B cell (primary cell): ENCODE measurements at regions not wholly inside any gene's neighbourhood (a gene's known extent, or its start where the extent isn't known, plus 50 kb on each side); places are given as distances from the start of the nearest gene placed in this dataset.

Experiments used
- ATAC-seq: fragments of 200-7000 bp; cut with Tn5 transposase; one replicate; pipeline ENCODE4 v1.10.0; 2021; ENCODE audit warnings: low read depth, mild to moderate bottlenecking, moderate number of reproducible peaks, moderate library complexity
- CTCF ChIA-PET: fragments of 350-600 bp; sonication (Branson Sonifier 250); formaldehyde crosslinking; loops from one replicate; lab custom pipeline; 2021; ENCODE audit warnings: antibody characterized with exemption, inconsistent platforms; lab: Charles Lee
- POLR2A ChIA-PET: fragments of 350-600 bp; sonication (Branson Sonifier 250); formaldehyde crosslinking; loops from one replicate; lab custom pipeline; 2021; ENCODE audit warnings: antibody characterized with exemption; lab: Charles Lee
- DNase-seq: peaks from one replicate; pipeline ENCODE4 v3.0.0; 2013
- H2AFZ ChIP-seq: 2 replicates; pipeline ENCODE4 v1.6.1; 2012; ENCODE audit warnings: mild to moderate bottlenecking, low read depth, low read length; ENCODE audit not compliant: insufficient read depth, poor library complexity, severe bottlenecking
- H3K27ac ChIP-seq, 2 donors: 1 replicate in 1 of 2; 2 replicates in 1 of 2; pipeline ENCODE4 v1.5.1; 2012 to 2013; ENCODE audit warnings: low read length in 2 of 2, mild to moderate bottlenecking in 2 of 2, moderate library complexity in 1 of 2
- H3K27me3 ChIP-seq, 4 experiments: fragments of 200-600 bp in 1 of 4; sonication (generic) in 1 of 4; replicated peaks in 1 of 4; 1 replicate in 2 of 4; 2 replicates in 2 of 4; pipeline versions ENCODE4 v1.6.1 to v1.7.0; 2013 to 2016; ENCODE audit warnings: low read length in 3 of 4, mild to moderate bottlenecking in 2 of 4, mixed read lengths in 1 of 4, moderate library complexity in 1 of 4; ENCODE audit not compliant: insufficient read depth in 4 of 4, control insufficient read depth in 3 of 4; ENCODE audit errors: control extremely low read depth in 1 of 4
- H3K36me3 ChIP-seq, 2 experiments: replicated peaks in 1 of 2; 1 replicate in 1 of 2; 2 replicates in 1 of 2; pipeline versions ENCODE4 v1.6.1 to v1.7.1; 2013; ENCODE audit warnings: low read length in 1 of 2; ENCODE audit not compliant: insufficient read depth in 2 of 2, control insufficient read depth in 1 of 2; ENCODE audit errors: control extremely low read depth in 1 of 2, extremely low read depth in 1 of 2
- H3K4me1 ChIP-seq, 2 donors: fragments of 200-600 bp in 1 of 2; sonication (generic) in 1 of 2; 1 replicate in 1 of 2; 2 replicates in 1 of 2; pipeline versions ENCODE4 v1.5.1 to v1.6.1; 2013 to 2017; ENCODE audit warnings: low read length in 2 of 2; ENCODE audit not compliant: control insufficient read depth in 2 of 2, insufficient read depth in 2 of 2
- H3K4me2 ChIP-seq: replicated peaks from 2 replicates; pipeline ENCODE3; 2012; ENCODE audit warnings: mild to moderate bottlenecking, low read depth, low read length; ENCODE audit not compliant: poor library complexity, severe bottlenecking
- H3K4me3 ChIP-seq, 5 experiments: fragments of 200-600 bp in 1 of 5; sonication (generic) in 1 of 5; 1 replicate in 3 of 5; 2 replicates in 2 of 5; pipeline versions ENCODE4 v1.5.1 to v1.7.0; 2011 to 2016; ENCODE audit warnings: low read length in 4 of 5, mild to moderate bottlenecking in 4 of 5, low read depth in 2 of 5, control low read depth in 1 of 5, moderate library complexity in 1 of 5; ENCODE audit not compliant: insufficient read depth in 1 of 5; ENCODE audit errors: control extremely low read depth in 1 of 5, extremely low read depth in 1 of 5
- H3K79me2 ChIP-seq: fragments of 200-600 bp; sonication (generic); one replicate; pipeline ENCODE4 v1.6.0; 2016; ENCODE audit warnings: low read length; ENCODE audit not compliant: control insufficient read depth, insufficient read depth
- H3K9ac ChIP-seq: fragments of 200-600 bp; sonication (generic); 2 replicates; pipeline ENCODE4 v1.6.1; 2017; ENCODE audit warnings: mild to moderate bottlenecking, low read length, moderate library complexity
- H3K9me3 ChIP-seq, 3 donors: one replicate each; pipeline versions ENCODE4 v1.6.1 to v1.7.1; 2013; ENCODE audit warnings: low read length in 2 of 3; ENCODE audit not compliant: control insufficient read depth in 2 of 3, insufficient read depth in 1 of 3; ENCODE audit errors: control extremely low read depth in 1 of 3
- H4K20me1 ChIP-seq: 2 replicates; pipeline ENCODE4 v1.6.0; 2012; ENCODE audit warnings: mild to moderate bottlenecking, low read length; ENCODE audit not compliant: insufficient read depth, control insufficient read depth, poor library complexity, severe bottlenecking
- H3K27ac Mint-ChIP-seq: one replicate; pipeline ENCODE4 v1.8.0; 2021; ENCODE audit warnings: mixed read lengths
- H3K27me3 Mint-ChIP-seq: one replicate; pipeline ENCODE4 v1.8.0; 2021; ENCODE audit warnings: mixed read lengths
- H3K4me1 Mint-ChIP-seq: one replicate; pipeline ENCODE4 v1.8.0; 2021; ENCODE audit warnings: mixed read lengths
- H3K4me3 Mint-ChIP-seq: one replicate; pipeline ENCODE4 v1.8.0; 2021; ENCODE audit warnings: mixed read lengths
- H3K9me3 Mint-ChIP-seq: one replicate; pipeline ENCODE4 v1.8.0; 2022; ENCODE audit warnings: mixed read lengths; ENCODE audit not compliant: insufficient read depth
- EZH2 ChIP-seq: IDR thresholded peaks from 2 replicates; pipeline ENCODE4 v1.6.1; 2012; ENCODE audit warnings: borderline replicate concordance, low read depth, mild to moderate bottlenecking, moderate library complexity, low read length; ENCODE audit not compliant: insufficient read depth, poor library complexity, severe bottlenecking
- WGBS: methylation state at CpG from one replicate; pipeline ENCODE4 v1.1.5; 2013; ENCODE audit warnings: missing lambda C conversion rate; ENCODE audit not compliant: insufficient coverage; 5-methylcytosine and 5-hydroxymethylcytosine counted together
- intact Hi-C: fragments of 100-400 bp; cut with micrococcal nuclease; formaldehyde crosslinking; loops from one replicate; pipeline ENCODE4 v1.10.0; 2022
- TF ChIP-seq, protein P1 (sequence below): fragments of 200-600 bp; IDR thresholded peaks from one replicate; pipeline ENCODE4 v1.8.0; 2022; ENCODE audit warnings: antibody characterized with exemption, mild to moderate bottlenecking

DNA sequence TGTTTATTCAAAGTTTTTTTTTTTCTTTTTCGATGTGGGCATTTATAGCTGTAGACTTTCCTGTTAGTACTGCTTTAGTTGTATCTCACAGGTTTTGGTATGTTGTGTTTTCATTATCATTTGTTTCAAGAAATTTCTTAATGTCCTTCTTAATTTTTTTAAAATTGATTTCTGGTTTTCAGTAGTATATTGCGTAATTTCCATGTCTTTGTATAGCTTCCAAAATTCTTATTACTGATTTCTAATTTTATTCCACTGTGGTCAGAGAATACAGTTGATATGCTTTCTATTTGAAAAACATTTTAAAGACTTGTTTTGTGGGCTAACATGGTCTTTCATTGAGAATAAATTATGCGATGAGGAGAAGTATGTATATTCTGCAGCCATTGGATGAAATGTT, 463.2 kb upstream of the B3GALT2 start:
- no peak for DNase-seq
- CTCF ChIA-PET = no interaction called here

DNA sequence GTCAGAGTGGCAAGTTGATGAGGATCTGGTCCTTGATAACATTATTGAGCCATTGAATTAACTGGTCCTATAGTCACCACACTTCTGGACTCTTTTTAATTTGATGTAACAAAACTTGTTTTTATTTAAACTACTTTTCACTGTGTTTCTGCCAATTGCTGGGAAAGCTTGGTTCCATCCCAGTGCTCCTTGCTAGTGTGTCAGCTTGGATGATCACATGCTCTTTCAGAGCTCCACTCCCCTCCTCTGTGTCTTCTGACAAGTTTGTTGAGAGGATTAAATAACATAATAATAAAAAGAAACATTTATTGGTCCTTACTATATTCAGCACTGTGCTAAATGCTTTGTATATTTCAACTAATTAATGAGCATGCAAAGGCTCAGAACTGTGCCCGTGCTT, 448.5 kb upstream of the B3GALT2 start:
- Histone ChIP-seq H3K27ac (no peak overlapping the region), H3K4me3 (no peak overlapping the region), H4K20me1 (no peaks in the 10 kb centered on the region), H3K4me2 (no peak overlapping the region), H3K9ac (no peak overlapping the region), H3K4me1 (no peaks in the 10 kb centered on the region), H3K79me2 (no peaks in the 10 kb centered on the region), H3K36me3 (no peaks in the 10 kb centered on the region), H3K27me3 (no peaks in the 10 kb centered on the region), H2AFZ (no peak overlapping the region), H3K9me3 (peaks cover 0 to 1% (median 0%) of the 10 kb centered on the region in 3 donors)
- intact Hi-C loops = no loop called here
- H3K4me3 Mint-ChIP-seq = no peak overlapping the region
- ChIA-PET CTCF (no interaction called here), POLR2A (no interaction called here)
- H3K27me3 Mint-ChIP-seq = peaks cover 7% of the 10 kb centered on the region
- DNase-seq = no peak
- H3K9me3 Mint-ChIP-seq = peaks cover 2% of the 10 kb centered on the region
- ATAC-seq = no peak
- H3K4me1 Mint-ChIP-seq = no peaks in the 10 kb centered on the region
- H3K27ac Mint-ChIP-seq = no peak overlapping the region
- TF ChIP-seq, protein P1, sequence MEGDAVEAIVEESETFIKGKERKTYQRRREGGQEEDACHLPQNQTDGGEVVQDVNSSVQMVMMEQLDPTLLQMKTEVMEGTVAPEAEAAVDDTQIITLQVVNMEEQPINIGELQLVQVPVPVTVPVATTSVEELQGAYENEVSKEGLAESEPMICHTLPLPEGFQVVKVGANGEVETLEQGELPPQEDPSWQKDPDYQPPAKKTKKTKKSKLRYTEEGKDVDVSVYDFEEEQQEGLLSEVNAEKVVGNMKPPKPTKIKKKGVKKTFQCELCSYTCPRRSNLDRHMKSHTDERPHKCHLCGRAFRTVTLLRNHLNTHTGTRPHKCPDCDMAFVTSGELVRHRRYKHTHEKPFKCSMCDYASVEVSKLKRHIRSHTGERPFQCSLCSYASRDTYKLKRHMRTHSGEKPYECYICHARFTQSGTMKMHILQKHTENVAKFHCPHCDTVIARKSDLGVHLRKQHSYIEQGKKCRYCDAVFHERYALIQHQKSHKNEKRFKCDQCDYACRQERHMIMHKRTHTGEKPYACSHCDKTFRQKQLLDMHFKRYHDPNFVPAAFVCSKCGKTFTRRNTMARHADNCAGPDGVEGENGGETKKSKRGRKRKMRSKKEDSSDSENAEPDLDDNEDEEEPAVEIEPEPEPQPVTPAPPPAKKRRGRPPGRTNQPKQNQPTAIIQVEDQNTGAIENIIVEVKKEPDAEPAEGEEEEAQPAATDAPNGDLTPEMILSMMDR = no peak
- TF ChIP-seq EZH2 = no peak
- WGBS = no CpG with 5 or more reads among the region's 1 CpG

More for the DNA sequence above, 463.2 kb upstream of the B3GALT2 start:
- Histone ChIP-seq H3K4me1 (no peaks in the 10 kb centered on the region), H4K20me1 (no peaks in the 10 kb centered on the region), H3K9ac (no peak overlapping the region), H3K27me3 (no peaks in the 10 kb centered on the region), H3K4me2 (no peak overlapping the region), H3K27ac (no peak overlapping the region), H3K4me3 (no peak overlapping the region), H2AFZ (no peak overlapping the region), H3K9me3 (peaks cover 0 to 5% (median 0%) of the 10 kb centered on the region in 3 donors), H3K79me2 (no peaks in the 10 kb centered on the region), H3K36me3 (no peaks in the 10 kb centered on the region)
- H3K4me3 Mint-ChIP-seq = no peak overlapping the region
- no peak overlapping the region for H3K27ac Mint-ChIP-seq
- ATAC-seq = no peak
- no peaks in the 10 kb centered on the region for H3K4me1 Mint-ChIP-seq
- peaks cover 4% of the 10 kb centered on the region for H3K9me3 Mint-ChIP-seq
- WGBS = 100% methylated on average over 1 of the region's 3 CpGs
- intact Hi-C loops = no loop called here
- H3K27me3 Mint-ChIP-seq = peaks cover 17% of the 10 kb centered on the region
- POLR2A ChIA-PET = no interaction called here
- TF ChIP-seq, protein P1 = no peak
- TF ChIP-seq EZH2 = no peak
